IMR-90 (cell line): ENCODE measurements at regions not wholly inside any gene's neighbourhood (a gene's known extent, or its start where the extent isn't known, plus 50 kb on each side); places are given as distances from the start of the nearest gene placed in this dataset.
"Not testable (repeated sequence)": the region's sequence is repeated elsewhere in the genome, so short reads cannot be mapped to it uniquely, and the experiment has no call there.

Source experiments
- MXI1 ChIP-seq: IDR thresholded peaks from 2 replicates; pipeline ENCODE4 v1.6.1; 2012; ENCODE audit warnings: low read depth, mild to moderate bottlenecking, low read length, moderate library complexity, borderline replicate concordance
- POLR2A ChIP-seq: IDR thresholded peaks from 2 replicates; pipeline ENCODE4 v1.6.1; 2012; ENCODE audit warnings: mild to moderate bottlenecking, low read depth, low read length
- RAD21 ChIP-seq: IDR thresholded peaks from 2 replicates; pipeline ENCODE4 v1.6.1; 2012; ENCODE audit warnings: low read length, improper control_type of control experiment
- RCOR1 ChIP-seq: IDR thresholded peaks from 2 replicates; pipeline ENCODE4 v1.6.1; 2012; ENCODE audit warnings: mild to moderate bottlenecking, low read length, improper control_type of control experiment; ENCODE audit not compliant: insufficient replicate concordance
- TF ChIP-seq, protein P1 (sequence below): conservative IDR thresholded peaks from 2 replicates; pipeline ENCODE4 v1.5.1; 2012; ENCODE audit warnings: mild to moderate bottlenecking, low read depth, low read length, improper control_type of control experiment

DNA sequence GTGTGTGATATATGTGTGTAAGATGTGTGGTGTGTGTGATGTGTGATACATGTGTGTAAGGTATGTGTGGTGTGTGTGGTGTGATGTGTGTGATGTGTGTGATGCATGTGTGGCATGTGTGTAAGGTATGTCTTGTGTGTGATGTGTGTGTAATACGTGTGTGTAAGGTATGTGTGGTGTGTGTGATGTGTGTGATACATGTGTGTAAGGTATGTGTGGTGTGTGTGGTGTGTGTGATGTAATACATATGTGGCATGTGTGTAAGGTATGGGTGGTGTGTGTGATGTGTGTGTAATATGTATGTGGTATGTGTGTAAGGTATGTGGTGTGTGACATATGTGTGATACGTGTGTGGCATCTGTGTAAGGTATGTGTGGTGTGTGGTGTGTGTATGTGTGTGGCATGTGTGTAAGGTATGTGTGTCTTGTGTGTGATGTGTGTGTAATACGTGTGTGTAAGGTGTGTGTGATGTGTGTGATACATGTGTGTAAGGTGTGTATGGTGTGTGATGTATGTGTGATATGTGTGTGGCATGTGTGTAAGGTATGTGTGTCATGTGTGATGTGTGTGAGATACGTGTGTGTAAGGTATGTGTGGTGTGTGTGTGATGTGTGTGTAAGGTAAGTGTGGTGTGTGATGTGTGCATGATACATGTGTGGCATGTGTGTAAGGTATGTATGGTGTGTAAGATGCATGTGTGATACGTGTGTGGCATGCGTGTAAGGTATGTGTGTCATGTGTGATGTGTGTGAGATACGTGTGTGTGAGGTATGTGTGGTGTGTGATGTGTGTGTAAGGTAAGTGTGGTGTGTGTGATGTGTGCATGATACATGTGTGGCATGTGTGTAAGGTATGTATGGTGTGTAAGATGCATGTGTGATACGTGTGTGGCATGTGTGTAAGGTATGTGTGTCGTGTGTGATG, 126.9 kb downstream of the COPS8 start:
- not testable (repeated sequence) for TF ChIP-seq RAD21, POLR2A, MXI1, RCOR1
- TF ChIP-seq, protein P1, sequence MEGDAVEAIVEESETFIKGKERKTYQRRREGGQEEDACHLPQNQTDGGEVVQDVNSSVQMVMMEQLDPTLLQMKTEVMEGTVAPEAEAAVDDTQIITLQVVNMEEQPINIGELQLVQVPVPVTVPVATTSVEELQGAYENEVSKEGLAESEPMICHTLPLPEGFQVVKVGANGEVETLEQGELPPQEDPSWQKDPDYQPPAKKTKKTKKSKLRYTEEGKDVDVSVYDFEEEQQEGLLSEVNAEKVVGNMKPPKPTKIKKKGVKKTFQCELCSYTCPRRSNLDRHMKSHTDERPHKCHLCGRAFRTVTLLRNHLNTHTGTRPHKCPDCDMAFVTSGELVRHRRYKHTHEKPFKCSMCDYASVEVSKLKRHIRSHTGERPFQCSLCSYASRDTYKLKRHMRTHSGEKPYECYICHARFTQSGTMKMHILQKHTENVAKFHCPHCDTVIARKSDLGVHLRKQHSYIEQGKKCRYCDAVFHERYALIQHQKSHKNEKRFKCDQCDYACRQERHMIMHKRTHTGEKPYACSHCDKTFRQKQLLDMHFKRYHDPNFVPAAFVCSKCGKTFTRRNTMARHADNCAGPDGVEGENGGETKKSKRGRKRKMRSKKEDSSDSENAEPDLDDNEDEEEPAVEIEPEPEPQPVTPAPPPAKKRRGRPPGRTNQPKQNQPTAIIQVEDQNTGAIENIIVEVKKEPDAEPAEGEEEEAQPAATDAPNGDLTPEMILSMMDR = not testable (repeated sequence)
